ENCODE measurements at regions not wholly inside any gene's neighbourhood (a gene's known extent, or its start where the extent isn't known, plus 50 kb on each side); places are given as distances from the start of the nearest gene placed in this dataset.

DNA sequence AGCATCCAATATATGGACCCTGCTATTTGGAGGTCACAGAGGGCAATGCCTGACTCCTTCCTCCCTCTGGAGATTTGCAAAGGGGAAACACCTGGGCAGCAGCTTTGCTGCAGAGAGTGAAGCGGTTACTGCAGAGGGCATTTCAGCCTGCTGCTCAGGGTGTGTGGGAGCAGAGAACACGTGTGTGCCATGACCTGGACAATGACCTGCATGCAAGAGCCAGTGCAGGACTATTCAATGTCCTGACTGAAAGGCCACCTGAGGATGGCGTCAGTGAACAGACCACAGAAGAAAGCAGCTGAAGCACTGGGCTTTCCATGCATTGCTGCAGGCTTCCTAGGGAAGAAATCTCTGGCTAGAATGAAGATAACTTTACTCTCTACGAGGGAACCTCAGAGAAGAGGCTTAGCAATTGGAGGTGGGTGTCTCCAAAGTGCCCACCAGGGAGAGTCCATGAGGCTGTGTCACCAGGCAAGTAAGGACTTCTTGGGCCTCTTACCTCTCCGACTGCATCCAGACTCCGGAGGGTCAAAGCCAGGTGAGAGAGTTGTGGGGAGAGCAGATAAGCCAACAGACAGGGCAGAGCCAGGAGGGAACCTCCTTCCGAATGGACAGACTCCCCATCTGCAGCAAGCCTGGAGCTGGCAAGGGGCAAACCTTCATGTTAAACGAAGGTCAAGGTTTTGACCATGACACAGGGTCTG is 52.9 kb upstream of the PMEPA1 start:
- TF ChIP-seq, protein P1, sequence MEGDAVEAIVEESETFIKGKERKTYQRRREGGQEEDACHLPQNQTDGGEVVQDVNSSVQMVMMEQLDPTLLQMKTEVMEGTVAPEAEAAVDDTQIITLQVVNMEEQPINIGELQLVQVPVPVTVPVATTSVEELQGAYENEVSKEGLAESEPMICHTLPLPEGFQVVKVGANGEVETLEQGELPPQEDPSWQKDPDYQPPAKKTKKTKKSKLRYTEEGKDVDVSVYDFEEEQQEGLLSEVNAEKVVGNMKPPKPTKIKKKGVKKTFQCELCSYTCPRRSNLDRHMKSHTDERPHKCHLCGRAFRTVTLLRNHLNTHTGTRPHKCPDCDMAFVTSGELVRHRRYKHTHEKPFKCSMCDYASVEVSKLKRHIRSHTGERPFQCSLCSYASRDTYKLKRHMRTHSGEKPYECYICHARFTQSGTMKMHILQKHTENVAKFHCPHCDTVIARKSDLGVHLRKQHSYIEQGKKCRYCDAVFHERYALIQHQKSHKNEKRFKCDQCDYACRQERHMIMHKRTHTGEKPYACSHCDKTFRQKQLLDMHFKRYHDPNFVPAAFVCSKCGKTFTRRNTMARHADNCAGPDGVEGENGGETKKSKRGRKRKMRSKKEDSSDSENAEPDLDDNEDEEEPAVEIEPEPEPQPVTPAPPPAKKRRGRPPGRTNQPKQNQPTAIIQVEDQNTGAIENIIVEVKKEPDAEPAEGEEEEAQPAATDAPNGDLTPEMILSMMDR (IDR thresholded peaks at IDR 0.05; ENCODE audit: extremely low read depth in 1 of 2, insufficient read depth in 1 of 2, low read depth in 1 of 2, low read length in 2 of 2) = no peak
- TF ChIP-seq EZH2 (IDR thresholded peaks at IDR 0.05; ENCODE audit: borderline replicate concordance, low read depth, low read length, severe bottlenecking) (no peak), POLR2A (IDR thresholded peaks at IDR 0.05; ENCODE audit: low read depth, low read length) (no peak), POLR2AphosphoS5 (IDR thresholded peaks at IDR 0.05; ENCODE audit: insufficient read depth, low read depth, low read length) (no peak), JUN (IDR thresholded peaks at IDR 0.05; ENCODE audit: borderline replicate concordance, insufficient read depth, insufficient read length, low read depth) (no peak), GATA2 (IDR thresholded peaks at IDR 0.05; ENCODE audit: insufficient read depth, insufficient read length, low read depth, low read length) (no peak)
- TF ChIP-seq, protein P2, sequence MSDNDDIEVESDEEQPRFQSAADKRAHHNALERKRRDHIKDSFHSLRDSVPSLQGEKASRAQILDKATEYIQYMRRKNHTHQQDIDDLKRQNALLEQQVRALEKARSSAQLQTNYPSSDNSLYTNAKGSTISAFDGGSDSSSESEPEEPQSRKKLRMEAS (IDR thresholded peaks at IDR 0.05; ENCODE audit: insufficient read depth, insufficient read length) = no peak
